Adrenal gland (tissue), 9 donors: ENCODE measurements at regions not wholly inside any gene's neighbourhood (a gene's known extent, or its start where the extent isn't known, plus 50 kb on each side); places are given as distances from the start of the nearest gene placed in this dataset.

ENCODE experiments used
- DNase-seq, 7 donors: peaks; one replicate each; pipeline ENCODE4 v3.0.0-alpha.2; 2019 to 2020
- H3K27ac ChIP-seq, 5 donors: fragments of 200-600 bp; sonication (generic) in 4 of 5; 1 replicate in 3 of 5; 2 replicates in 2 of 5; pipeline versions ENCODE4 v1.5.1 to v1.8.0; 2016 to 2020; ENCODE audit warnings: mild to moderate bottlenecking in 1 of 5
- H3K27me3 ChIP-seq: fragments of 200-600 bp; 2 replicates; pipeline ENCODE4 v1.8.0; 2021
- H3K36me3 ChIP-seq, 2 donors: fragments of 200-600 bp; replicated peaks in 1 of 2; 1 replicate in 1 of 2; 2 replicates in 1 of 2; pipeline versions ENCODE4 v1.5.1 to v1.8.0; 2018 to 2022
- H3K4me1 ChIP-seq, 2 donors: fragments of 200-600 bp; replicated peaks in 1 of 2; 1 replicate in 1 of 2; 2 replicates in 1 of 2; pipeline versions ENCODE4 v1.5.1 to v1.8.0; 2018 to 2021
- H3K4me3 ChIP-seq, 4 donors: fragments of 200-600 bp; sonication (generic) in 3 of 4; one replicate each; pipeline ENCODE4 v1.5.1; 2016 to 2018
- H3K9me3 ChIP-seq, 3 donors: fragments of 200-600 bp; sonication (generic) in 1 of 3; replicated peaks in 1 of 3; 1 replicate in 2 of 3; 2 replicates in 1 of 3; pipeline versions ENCODE4 v1.5.1 to v1.8.0; 2016 to 2021
- CTCF ChIP-seq, 6 experiments: fragments of 450-650 bp in 4 of 6; fragments of 200-600 bp in 2 of 6; sonication (generic) in 1 of 6; IDR thresholded peaks; 1 replicate in 5 of 6; 2 replicates in 1 of 6; pipeline versions ENCODE4 v1.5.1 to v1.8.0; 2016 to 2021; ENCODE audit warnings: antibody characterized with exemption in 6 of 6, mild to moderate bottlenecking in 2 of 6, moderate library complexity in 1 of 6
- POLR2A ChIP-seq, 2 donors: fragments of 450-650 bp; IDR thresholded peaks; one replicate each; pipeline ENCODE4 v1.6.1; 2017; ENCODE audit warnings: antibody characterized with exemption in 2 of 2, mild to moderate bottlenecking in 2 of 2, moderate library complexity in 1 of 2
- WGBS, 4 donors: extraction: QIAGEN DNeasy Blood & Tissue Kit in 2 of 4; methylation state at CpG; one replicate each; pipeline versions ENCODE4 v1.1.5 to v1.1.7; 2013 to 2017; 5-methylcytosine and 5-hydroxymethylcytosine counted together
- intact Hi-C, 2 donors: fragments of 100-400 bp; cut with DNase I; formaldehyde crosslinking; loops; one replicate each; pipeline versions ENCODE4 v1.14.1 to v1.15.0; 2022 to 2023
- donor health status: healthy with polysubstance abuse.
- donor health status: Bipolar disorder and iron deficiency.
- donor health status: DM: yes; HTN: yes; CAD: no.
- donor health status: DM: no; HTN: no; CAD: no.
- donor health status: DM: no; HTN: no; CAD: no.

- Histone ChIP-seq H3K36me3 (no peaks in the 10 kb centered on the region), H3K4me1 (no peaks in the 10 kb centered on the region), H3K27ac (no peak overlapping the region), H3K9me3 (no peaks in the 10 kb centered on the region), H3K27me3 (no peaks in the 10 kb centered on the region), H3K4me3 (no peak overlapping the region)
- 74 to 79% (median 76%) methylated on average over 5 of the region's 5 CpGs for WGBS, 4 donors
- DNase-seq, result no peak
- intact Hi-C loops, result no loop called here
- no peak for TF ChIP-seq POLR2A (IDR thresholded peaks at IDR 0.05)
- no peak for TF ChIP-seq CTCF (IDR thresholded peaks at IDR 0.05)
These were observed 267.1 kb downstream of the RAD51AP2 start for GRCh38 chr2:17251171-17251570.

- H3K4me1 ChIP-seq, result no peaks in the 10 kb centered on the region
- peak in 2 of 7 donors; percentile 17 to 72 for DNase-seq
- H3K27ac ChIP-seq, result no peak overlapping the region
- no peaks in the 10 kb centered on the region for H3K27me3 ChIP-seq
- no peaks in the 10 kb centered on the region for H3K36me3 ChIP-seq
- intact Hi-C loops, result no loop called here
- 71 to 76% (median 74%) methylated on average over 7 of the region's 7 CpGs for WGBS, 4 donors
- H3K4me3 ChIP-seq, result no peak overlapping the region
- TF ChIP-seq CTCF (IDR thresholded peaks at IDR 0.05) (no peak), POLR2A (IDR thresholded peaks at IDR 0.05) (no peak)
- H3K9me3 ChIP-seq, result no peaks in the 10 kb centered on the region
These were observed 269.0 kb downstream of the RAD51AP2 start for GRCh38 chr2:17249249-17249648.

GRCh38 chr2:17245906-17246305, 272.3 kb downstream of the RAD51AP2 start:
- no peaks in the 10 kb centered on the region for H3K9me3 ChIP-seq
- no peaks in the 10 kb centered on the region for H3K36me3 ChIP-seq
- no peak overlapping the region for H3K27ac ChIP-seq
- TF ChIP-seq POLR2A (IDR thresholded peaks at IDR 0.05) (no peak), CTCF (IDR thresholded peaks at IDR 0.05) (no peak)
- H3K4me1 ChIP-seq, result no peaks in the 10 kb centered on the region
- 26 to 46% (median 40%) methylated on average over 2 of the region's 2 CpGs for WGBS, 4 donors
- no peaks in the 10 kb centered on the region for H3K27me3 ChIP-seq
- intact Hi-C loops, result no loop called here
- no peak overlapping the region for H3K4me3 ChIP-seq
- no peak for DNase-seq

GRCh38 chr2:17242813-17243485, 275.3 kb downstream of the RAD51AP2 start:
- TF ChIP-seq CTCF (IDR thresholded peaks at IDR 0.05) (no peak), POLR2A (IDR thresholded peaks at IDR 0.05) (no peak)
- Histone ChIP-seq H3K27me3 (no peaks in the 10 kb centered on the region), H3K9me3 (no peaks in the 10 kb centered on the region), H3K4me1 (no peaks in the 10 kb centered on the region), H3K36me3 (no peaks in the 10 kb centered on the region), H3K4me3 (no peak overlapping the region), H3K27ac (no peak overlapping the region)
- DNase-seq, result no peak
- WGBS, 4 donors, result 60 to 66% (median 63%) methylated on average over 3 of the region's 3 CpGs
- intact Hi-C loops, result no loop called here
